Stomach (tissue), 4 donors: ENCODE measurements at regions not wholly inside any gene's neighbourhood (a gene's known extent, or its start where the extent isn't known, plus 50 kb on each side); places are given as distances from the start of the nearest gene placed in this dataset.

Experiments
- CTCF ChIP-seq, 7 experiments: fragments of 450-650 bp in 4 of 7; fragments of 200-600 bp in 3 of 7; sonication (generic) in 3 of 7; IDR thresholded peaks; one replicate each; pipeline ENCODE4 v1.5.1; 2016 to 2019; ENCODE audit warnings: antibody characterized with exemption in 7 of 7, control low read depth in 2 of 7, mild to moderate bottlenecking in 1 of 7
- EP300 ChIP-seq: sonication (generic); formaldehyde crosslinking; IDR thresholded peaks from one replicate; pipeline ENCODE4 v1.6.1; 2017; ENCODE audit warnings: antibody characterized with exemption
- POLR2A ChIP-seq, 4 donors: fragments of 450-650 bp; IDR thresholded peaks; one replicate each; pipeline ENCODE4 v1.6.1; 2016; ENCODE audit warnings: antibody characterized with exemption in 4 of 4, control low read depth in 2 of 4, mild to moderate bottlenecking in 1 of 4, moderate library complexity in 1 of 4
- POLR2AphosphoS5 ChIP-seq, 3 donors: sonication (generic); formaldehyde crosslinking; IDR thresholded peaks; one replicate each; pipeline ENCODE4 v1.6.1; 2016; ENCODE audit warnings: antibody characterized with exemption in 3 of 3

- TF ChIP-seq POLR2AphosphoS5 (IDR thresholded peaks at IDR 0.05) (no peak), CTCF (IDR thresholded peaks at IDR 0.05) (no peak), POLR2A (IDR thresholded peaks at IDR 0.05) (no peak), EP300 (no peak)
Measured at GRCh38 chr11:106309070-106309684, 231.7 kb downstream of the AASDHPPT start.
